T-helper 1 cell treated with Interleukin-12 subunit alpha and Interleukin-12 subunit beta and Interleukin-4 antibody, amounts not matched to agents 30 ng/mL and 1 ng/mL, for 36 hours (primary cell): ENCODE measurements at regions not wholly inside any gene's neighbourhood (a gene's known extent, or its start where the extent isn't known, plus 50 kb on each side); places are given as distances from the start of the nearest gene placed in this dataset.
"Not testable (repeated sequence)": the region's sequence is repeated elsewhere in the genome, so short reads cannot be mapped to it uniquely, and the experiment has no call there.

Experiments used
- intact Hi-C: fragments of 100-400 bp; cut with micrococcal nuclease; formaldehyde crosslinking; loops from one replicate; pipeline ENCODE4 v1.15.1; 2024

GRCh38 chr12:124218243-124218560, 76.7 kb upstream of the RFLNA start:
- intact Hi-C loops: no loop called here

- intact Hi-C loops: not testable (repeated sequence)
These were observed 76.2 kb upstream of the RFLNA start for GRCh38 chr12:124218650-124219049.

GRCh38 chr12:124222368-124223245, 72.3 kb upstream of the RFLNA start:
- intact Hi-C loops: no loop called here

- intact Hi-C loops: not testable (repeated sequence)
These were observed 71.2 kb upstream of the RFLNA start for GRCh38 chr12:124223733-124224138.

GRCh38 chr12:124224535-124225110, 70.3 kb upstream of the RFLNA start:
- intact Hi-C loops: no loop called here

- intact Hi-C loops: no loop called here
These were observed 69.2 kb upstream of the RFLNA start for GRCh38 chr12:124225730-124226129.

- intact Hi-C loops: no loop called here
These were observed 66.8 kb upstream of the RFLNA start for GRCh38 chr12:124227951-124228711.

- intact Hi-C loops: no loop called here
These were observed 65.4 kb upstream of the RFLNA start for GRCh38 chr12:124229520-124229919.

GRCh38 chr12:124230117-124230757, 64.7 kb upstream of the RFLNA start:
- intact Hi-C loops: no loop called here

GRCh38 chr12:124230789-124231188, 64.1 kb upstream of the RFLNA start:
- intact Hi-C loops: no loop called here

- intact Hi-C loops: no loop called here
These were observed 62.8 kb upstream of the RFLNA start for GRCh38 chr12:124231980-124232653.

- intact Hi-C loops: no loop called here
These were observed 62.3 kb upstream of the RFLNA start for GRCh38 chr12:124232654-124232987.

- intact Hi-C loops: no loop called here
These were observed 61.7 kb upstream of the RFLNA start for GRCh38 chr12:124233041-124233796.

- intact Hi-C loops: no loop called here
These were observed 60.9 kb upstream of the RFLNA start for GRCh38 chr12:124233846-124234640.

GRCh38 chr12:124236625-124237031, 58.3 kb upstream of the RFLNA start:
- intact Hi-C loops: no loop called here

GRCh38 chr12:124238886-124239285, 56.0 kb upstream of the RFLNA start:
- intact Hi-C loops: no loop called here

GRCh38 chr12:124240493-124240892, 54.4 kb upstream of the RFLNA start:
- intact Hi-C loops: no loop called here

- intact Hi-C loops: no loop called here
These were observed 52.9 kb upstream of the RFLNA start for GRCh38 chr12:124241776-124242528.

- intact Hi-C loops: no loop called here
These were observed 52.3 kb upstream of the RFLNA start for GRCh38 chr12:124242529-124243065.
